GM23248 (cell line): ENCODE measurements at regions not wholly inside any gene's neighbourhood (a gene's known extent, or its start where the extent isn't known, plus 50 kb on each side); places are given as distances from the start of the nearest gene placed in this dataset.

Experiments
- EZH2 ChIP-seq: fragments of 200-600 bp; sonication (generic); IDR thresholded peaks from 2 replicates; pipeline ENCODE4 v1.6.1; 2018; ENCODE audit warnings: antibody characterized with exemption, mild to moderate bottlenecking; ENCODE audit not compliant: insufficient read depth, poor library complexity, severe bottlenecking
- EZH2phosphoT487 ChIP-seq: fragments of 200-600 bp; sonication (generic); IDR thresholded peaks from 2 replicates; pipeline ENCODE4 v1.6.1; 2018; ENCODE audit warnings: antibody characterized with exemption, moderate library complexity, mild to moderate bottlenecking, low read depth; ENCODE audit not compliant: insufficient read depth

DNA sequence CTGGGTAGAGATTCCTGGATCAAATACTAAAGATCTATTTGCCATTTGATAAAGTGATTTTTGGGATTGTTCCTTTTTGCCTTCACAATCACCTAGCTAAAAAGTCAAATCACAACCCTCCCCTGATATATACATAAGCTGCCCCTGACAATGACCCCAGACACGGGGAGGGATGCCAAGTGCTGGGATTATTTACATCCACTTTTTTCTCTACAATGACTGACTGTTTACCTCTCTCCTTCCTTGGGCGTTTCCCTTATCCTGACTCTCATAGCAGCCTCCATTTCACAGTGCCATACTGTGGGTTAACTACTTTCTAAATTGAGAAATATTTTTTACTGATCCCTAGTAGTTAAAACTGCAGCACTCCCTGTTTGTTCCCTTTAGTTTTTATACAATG is 150.8 kb upstream of the TMEM170B start:
- TF ChIP-seq EZH2, result no peak
- no peak for TF ChIP-seq EZH2phosphoT487
